GM21526 (cell line): ENCODE measurements at regions not wholly inside any gene's neighbourhood (a gene's known extent, or its start where the extent isn't known, plus 50 kb on each side); places are given as distances from the start of the nearest gene placed in this dataset.

ENCODE experiments used
- ATAC-seq: cut with Tn5 transposase; IDR thresholded peaks from one replicate; pipeline ENCODE4 v1.9.1; 2021; ENCODE audit warnings: moderate library complexity; ENCODE audit not compliant: unreplicated experiment, low FRiP score

- no peak for ATAC-seq
Measured at GRCh38 chr18:8499810-8500675, 109.2 kb upstream of the RAB12 start.

GRCh38 chr18:8501044-8501443, 108.2 kb upstream of the RAB12 start:
- ATAC-seq: no peak

- no peak for ATAC-seq
Measured at GRCh38 chr18:8503248-8503647, 106.0 kb upstream of the RAB12 start.

DNA sequence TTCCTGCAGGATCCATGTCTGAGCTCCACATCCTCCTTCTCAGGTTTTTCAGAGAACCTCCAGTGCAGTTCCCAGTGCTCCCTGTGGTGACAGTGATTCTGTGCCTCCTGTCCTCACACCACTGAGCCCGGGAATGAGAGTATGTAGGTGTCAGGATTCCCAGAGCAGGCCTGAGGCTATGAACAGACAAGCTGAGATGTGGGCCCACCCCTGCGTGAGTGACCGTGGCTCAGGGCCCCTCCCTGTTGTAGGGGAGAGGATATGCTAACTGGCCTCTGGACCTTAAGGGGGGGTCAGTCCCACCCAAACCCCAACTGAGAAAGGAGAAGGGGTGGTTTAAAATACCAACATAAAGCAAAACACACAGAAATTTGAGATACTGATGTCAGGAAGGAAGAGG, 104.8 kb upstream of the RAB12 start:
- ATAC-seq: no peak

GRCh38 chr18:8504880-8505435, 104.3 kb upstream of the RAB12 start:
- ATAC-seq: no peak

DNA sequence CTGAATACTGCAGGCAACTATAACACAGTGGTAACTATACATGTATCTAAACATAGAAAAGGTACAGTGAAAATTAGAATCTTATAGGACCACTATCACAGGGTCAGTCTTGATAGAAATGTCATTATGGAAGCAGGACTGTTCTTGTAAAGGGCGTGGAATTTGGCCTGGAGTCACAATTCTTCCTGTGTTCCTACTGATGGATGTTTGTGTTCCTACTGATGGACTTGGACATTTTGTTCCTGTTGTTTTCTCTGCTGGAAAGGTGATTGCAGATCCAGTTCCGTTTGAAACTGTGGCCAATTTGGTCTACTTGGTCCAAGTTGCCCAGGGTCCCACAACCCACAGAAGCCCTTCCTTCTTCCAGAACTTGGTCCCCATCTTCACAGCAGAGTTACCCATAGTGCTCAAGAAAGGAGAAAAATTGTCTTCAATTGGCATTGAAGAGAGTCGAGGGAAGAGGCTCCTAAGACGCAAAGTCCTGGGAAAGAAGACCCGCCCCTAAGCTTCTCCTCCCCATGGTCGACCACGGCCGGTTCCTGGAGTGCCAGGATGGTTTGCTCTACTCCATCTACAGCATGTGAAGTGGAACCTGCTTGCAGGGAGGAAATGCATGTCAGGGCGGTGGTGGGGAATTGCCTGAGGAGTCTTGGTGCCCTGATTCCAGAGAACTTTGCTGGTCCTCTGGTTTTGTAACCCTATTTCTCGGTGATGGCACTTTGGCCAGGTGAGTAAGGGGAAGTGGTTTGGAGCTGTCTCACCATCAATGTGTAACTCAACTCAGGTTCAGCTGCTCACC, 102.8 kb upstream of the RAB12 start:
- no peak for ATAC-seq

- no peak for ATAC-seq
Measured at GRCh38 chr18:8507361-8507760, 101.9 kb upstream of the RAB12 start.

GRCh38 chr18:8507915-8508705, 101.1 kb upstream of the RAB12 start:
- ATAC-seq: no peak

- no peak for ATAC-seq
Measured at GRCh38 chr18:8513249-8513648, 96.0 kb upstream of the RAB12 start.

GRCh38 chr18:8514409-8514808, 94.8 kb upstream of the RAB12 start:
- no peak for ATAC-seq

- ATAC-seq: no peak
Measured at GRCh38 chr18:8515142-8515865, 93.9 kb upstream of the RAB12 start.

GRCh38 chr18:8516371-8517250, 92.6 kb upstream of the RAB12 start:
- ATAC-seq: no peak

DNA sequence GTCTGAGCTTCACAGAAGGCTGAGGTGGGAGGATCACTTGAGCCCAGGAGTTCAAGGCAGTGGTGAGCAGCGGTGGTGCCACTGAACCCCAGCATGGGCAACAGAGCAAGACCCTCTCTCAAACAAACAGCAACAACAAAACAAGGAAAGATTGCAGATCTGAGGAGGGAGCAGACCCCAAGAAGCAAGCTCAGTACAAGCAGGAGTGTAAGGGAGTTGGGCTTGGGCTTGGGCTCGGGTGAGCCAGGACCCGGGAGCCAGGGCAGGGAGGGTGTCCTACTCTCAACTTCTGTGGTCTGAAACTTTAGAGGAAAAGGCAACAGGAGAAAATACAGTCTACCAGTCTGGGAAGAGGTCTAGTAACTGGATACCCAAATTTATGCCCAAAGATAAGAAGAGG, 92.0 kb upstream of the RAB12 start:
- no peak for ATAC-seq

GRCh38 chr18:8519102-8519501, 90.1 kb upstream of the RAB12 start:
- ATAC-seq: no peak

DNA sequence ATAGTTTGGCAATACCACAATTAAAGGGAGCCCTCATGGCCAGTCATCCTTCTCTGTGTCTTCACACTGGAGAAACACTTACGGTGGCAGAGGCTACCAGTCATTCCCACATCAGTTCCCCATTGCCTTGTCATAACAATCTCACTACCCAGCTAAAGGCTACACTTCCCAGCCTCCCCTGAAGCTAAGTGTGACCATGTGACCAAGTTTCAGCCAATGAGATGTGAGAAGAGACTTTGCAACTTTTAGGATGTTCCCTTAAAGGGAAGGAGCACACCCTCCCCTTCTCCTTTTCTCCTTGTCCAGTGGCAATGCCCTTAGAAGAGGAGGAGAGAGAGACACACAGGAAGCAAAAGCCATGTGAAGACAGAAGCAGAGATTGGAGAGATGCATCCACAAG, 89.0 kb upstream of the RAB12 start:
- no peak for ATAC-seq

- ATAC-seq: no peak
Measured at GRCh38 chr18:8522756-8523155, 86.5 kb upstream of the RAB12 start.

DNA sequence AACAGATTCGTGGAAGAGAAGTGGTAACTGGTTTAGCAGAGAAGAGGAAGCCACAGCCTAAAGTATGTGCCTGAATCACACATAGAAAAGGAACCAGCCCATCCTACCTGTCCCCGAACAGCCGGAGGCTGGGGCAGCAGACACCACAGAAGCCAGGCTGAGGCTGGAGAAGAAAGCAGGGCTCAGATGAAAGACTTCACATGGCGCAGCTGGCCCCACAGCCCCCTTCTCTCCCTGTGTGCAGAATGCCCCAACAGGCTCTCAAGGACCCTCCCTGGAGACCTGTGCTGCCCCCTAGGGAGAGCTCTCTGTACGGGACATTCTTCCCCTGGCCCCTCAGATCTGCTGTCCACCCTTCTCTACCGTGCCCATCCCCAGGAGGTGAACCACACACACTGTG, 83.5 kb upstream of the RAB12 start:
- ATAC-seq: no peak

GRCh38 chr18:8526332-8526731, 82.9 kb upstream of the RAB12 start:
- ATAC-seq: no peak

- ATAC-seq: no peak
Measured at GRCh38 chr18:8529609-8530008, 79.6 kb upstream of the RAB12 start.
